Left lung (tissue), 4 donors: ENCODE measurements at regions not wholly inside any gene's neighbourhood (a gene's known extent, or its start where the extent isn't known, plus 50 kb on each side); places are given as distances from the start of the nearest gene placed in this dataset.

ENCODE experiments used
- ATAC-seq: fragments of 200-7000 bp; cut with Tn5 transposase; one replicate; pipeline ENCODE4 v1.9.1; 2020; ENCODE audit warnings: moderate library complexity
- DNase-seq, 4 donors: peaks; one replicate each; pipeline ENCODE4 v3.0.0-alpha.2; 2013 to 2020
- H3K27ac ChIP-seq, 2 donors: fragments of 200-600 bp; sonication (generic) in 1 of 2; one replicate each; pipeline versions ENCODE4 v1.5.0 to v1.8.0; 2020 to 2021
- H3K27me3 ChIP-seq, 2 donors: fragments of 200-600 bp; sonication (generic) in 1 of 2; one replicate each; pipeline versions ENCODE4 v1.5.0 to v1.8.0; 2020 to 2021
- H3K36me3 ChIP-seq, 2 donors: fragments of 200-600 bp; sonication (generic) in 1 of 2; one replicate each; pipeline versions ENCODE4 v1.5.0 to v1.8.0; 2020 to 2021
- H3K4me1 ChIP-seq, 2 donors: fragments of 200-600 bp; one replicate each; pipeline ENCODE4 v1.8.0; 2021
- H3K4me3 ChIP-seq, 2 donors: fragments of 200-600 bp; sonication (generic) in 1 of 2; one replicate each; pipeline versions ENCODE4 v1.5.0 to v1.8.0; 2020 to 2021; ENCODE audit warnings: mild to moderate bottlenecking in 1 of 2
- H3K9me3 ChIP-seq, 2 donors: fragments of 200-600 bp; sonication (generic) in 1 of 2; one replicate each; pipeline versions ENCODE4 v1.5.0 to v1.8.0; 2020 to 2021
- intact Hi-C, 2 donors: fragments of 100-400 bp; cut with DNase I; formaldehyde crosslinking; loops; one replicate each; pipeline versions ENCODE4 v1.11.2 to v1.14.2; 2022
- TF ChIP-seq, protein P1 (sequence below), 2 donors: fragments of 200-600 bp; sonication (generic) in 1 of 2; IDR thresholded peaks; one replicate each; pipeline versions ENCODE4 v1.5.0 to v1.8.0; 2021; ENCODE audit warnings: antibody characterized with exemption in 2 of 2
- donor health status: DM: no; HTN: yes; CAD: no.
- donor health status: DM: no; HTN: no; CAD: no.

DNA sequence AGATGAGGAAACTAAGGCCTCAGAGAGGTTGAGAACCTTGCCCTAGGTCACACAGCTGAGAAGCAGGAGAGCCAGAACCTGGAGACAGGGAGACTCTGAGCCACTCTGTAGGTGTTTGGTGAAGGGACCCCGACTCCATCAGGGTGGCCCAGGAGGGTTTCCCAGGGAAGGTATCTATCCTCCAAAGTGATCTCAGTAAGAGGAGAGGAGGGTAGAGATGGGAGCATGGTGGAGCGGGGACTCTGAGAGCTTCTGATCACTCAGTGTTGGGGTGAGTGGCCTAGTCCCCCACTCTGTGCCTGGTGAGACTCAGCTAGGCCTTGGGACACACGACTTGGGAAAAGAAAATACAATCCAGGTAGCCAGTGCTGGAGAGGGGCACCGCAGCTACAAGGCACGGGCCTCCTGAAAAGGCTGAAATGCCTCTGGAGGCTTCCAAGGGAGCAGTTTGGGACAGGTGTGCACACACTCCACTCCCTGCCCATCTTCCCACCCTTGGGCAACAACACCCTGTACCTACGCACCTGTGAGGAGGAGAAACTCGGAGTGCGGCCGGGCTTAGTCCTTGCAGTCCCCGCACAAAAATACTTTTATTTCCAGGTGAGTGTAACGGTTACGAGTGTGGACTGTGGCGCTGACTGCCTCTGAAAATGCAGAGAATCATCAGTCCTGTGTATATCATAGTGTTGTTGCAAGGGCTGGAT, 80.8 kb downstream of the CAMK2N1 start:
- no peaks in the 10 kb centered on the region for H3K4me1 ChIP-seq
- intact Hi-C loops, result no loop called here
- H3K4me3 ChIP-seq, result no peak overlapping the region
- DNase-seq (no peak), ATAC-seq (no peak)
- H3K9me3 ChIP-seq, result no peaks in the 10 kb centered on the region
- no peaks in the 10 kb centered on the region for H3K36me3 ChIP-seq
- TF ChIP-seq, protein P1, sequence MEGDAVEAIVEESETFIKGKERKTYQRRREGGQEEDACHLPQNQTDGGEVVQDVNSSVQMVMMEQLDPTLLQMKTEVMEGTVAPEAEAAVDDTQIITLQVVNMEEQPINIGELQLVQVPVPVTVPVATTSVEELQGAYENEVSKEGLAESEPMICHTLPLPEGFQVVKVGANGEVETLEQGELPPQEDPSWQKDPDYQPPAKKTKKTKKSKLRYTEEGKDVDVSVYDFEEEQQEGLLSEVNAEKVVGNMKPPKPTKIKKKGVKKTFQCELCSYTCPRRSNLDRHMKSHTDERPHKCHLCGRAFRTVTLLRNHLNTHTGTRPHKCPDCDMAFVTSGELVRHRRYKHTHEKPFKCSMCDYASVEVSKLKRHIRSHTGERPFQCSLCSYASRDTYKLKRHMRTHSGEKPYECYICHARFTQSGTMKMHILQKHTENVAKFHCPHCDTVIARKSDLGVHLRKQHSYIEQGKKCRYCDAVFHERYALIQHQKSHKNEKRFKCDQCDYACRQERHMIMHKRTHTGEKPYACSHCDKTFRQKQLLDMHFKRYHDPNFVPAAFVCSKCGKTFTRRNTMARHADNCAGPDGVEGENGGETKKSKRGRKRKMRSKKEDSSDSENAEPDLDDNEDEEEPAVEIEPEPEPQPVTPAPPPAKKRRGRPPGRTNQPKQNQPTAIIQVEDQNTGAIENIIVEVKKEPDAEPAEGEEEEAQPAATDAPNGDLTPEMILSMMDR (IDR thresholded peaks at IDR 0.05), result no peak
- no peak overlapping the region for H3K27ac ChIP-seq
- peaks cover 19 to 69% of the 10 kb centered on the region in 2 donors for H3K27me3 ChIP-seq
